ENCODE measurements at regions not wholly inside any gene's neighbourhood (a gene's known extent, or its start where the extent isn't known, plus 50 kb on each side); places are given as distances from the start of the nearest gene placed in this dataset.

- no peak for TF ChIP-seq JUND (IDR thresholded peaks at IDR 0.05)
- no peak for TF ChIP-seq CTCF (IDR thresholded peaks at IDR 0.05)
- no peak for TF ChIP-seq FOSL2 (IDR thresholded peaks at IDR 0.05; ENCODE audit: borderline replicate concordance, low read depth)
- no peak for TF ChIP-seq EP300 (IDR thresholded peaks at IDR 0.05; ENCODE audit: borderline replicate concordance in 1 of 2, low read depth in 1 of 2, low read length in 1 of 2)
- no peak for TF ChIP-seq TAF1 (IDR thresholded peaks at IDR 0.05; ENCODE audit: borderline replicate concordance, low read depth, low read length)
- no peak for TF ChIP-seq RCOR1 (IDR thresholded peaks at IDR 0.05; ENCODE audit: low read length)
- TF ChIP-seq, protein P1, sequence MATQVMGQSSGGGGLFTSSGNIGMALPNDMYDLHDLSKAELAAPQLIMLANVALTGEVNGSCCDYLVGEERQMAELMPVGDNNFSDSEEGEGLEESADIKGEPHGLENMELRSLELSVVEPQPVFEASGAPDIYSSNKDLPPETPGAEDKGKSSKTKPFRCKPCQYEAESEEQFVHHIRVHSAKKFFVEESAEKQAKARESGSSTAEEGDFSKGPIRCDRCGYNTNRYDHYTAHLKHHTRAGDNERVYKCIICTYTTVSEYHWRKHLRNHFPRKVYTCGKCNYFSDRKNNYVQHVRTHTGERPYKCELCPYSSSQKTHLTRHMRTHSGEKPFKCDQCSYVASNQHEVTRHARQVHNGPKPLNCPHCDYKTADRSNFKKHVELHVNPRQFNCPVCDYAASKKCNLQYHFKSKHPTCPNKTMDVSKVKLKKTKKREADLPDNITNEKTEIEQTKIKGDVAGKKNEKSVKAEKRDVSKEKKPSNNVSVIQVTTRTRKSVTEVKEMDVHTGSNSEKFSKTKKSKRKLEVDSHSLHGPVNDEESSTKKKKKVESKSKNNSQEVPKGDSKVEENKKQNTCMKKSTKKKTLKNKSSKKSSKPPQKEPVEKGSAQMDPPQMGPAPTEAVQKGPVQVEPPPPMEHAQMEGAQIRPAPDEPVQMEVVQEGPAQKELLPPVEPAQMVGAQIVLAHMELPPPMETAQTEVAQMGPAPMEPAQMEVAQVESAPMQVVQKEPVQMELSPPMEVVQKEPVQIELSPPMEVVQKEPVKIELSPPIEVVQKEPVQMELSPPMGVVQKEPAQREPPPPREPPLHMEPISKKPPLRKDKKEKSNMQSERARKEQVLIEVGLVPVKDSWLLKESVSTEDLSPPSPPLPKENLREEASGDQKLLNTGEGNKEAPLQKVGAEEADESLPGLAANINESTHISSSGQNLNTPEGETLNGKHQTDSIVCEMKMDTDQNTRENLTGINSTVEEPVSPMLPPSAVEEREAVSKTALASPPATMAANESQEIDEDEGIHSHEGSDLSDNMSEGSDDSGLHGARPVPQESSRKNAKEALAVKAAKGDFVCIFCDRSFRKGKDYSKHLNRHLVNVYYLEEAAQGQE (IDR thresholded peaks at IDR 0.05; ENCODE audit: low read depth, low read length) = no peak
- TF ChIP-seq EZH2phosphoT487 (IDR thresholded peaks at IDR 0.05; ENCODE audit: borderline replicate concordance, low read depth) = no peak
- no peak for TF ChIP-seq FOXJ3 (CRISPR knock-in tag; IDR thresholded peaks at IDR 0.05)
- TF ChIP-seq ZBTB33 (IDR thresholded peaks at IDR 0.05; ENCODE audit: borderline replicate concordance, low read depth) = no peak
- TF ChIP-seq, protein P2, sequence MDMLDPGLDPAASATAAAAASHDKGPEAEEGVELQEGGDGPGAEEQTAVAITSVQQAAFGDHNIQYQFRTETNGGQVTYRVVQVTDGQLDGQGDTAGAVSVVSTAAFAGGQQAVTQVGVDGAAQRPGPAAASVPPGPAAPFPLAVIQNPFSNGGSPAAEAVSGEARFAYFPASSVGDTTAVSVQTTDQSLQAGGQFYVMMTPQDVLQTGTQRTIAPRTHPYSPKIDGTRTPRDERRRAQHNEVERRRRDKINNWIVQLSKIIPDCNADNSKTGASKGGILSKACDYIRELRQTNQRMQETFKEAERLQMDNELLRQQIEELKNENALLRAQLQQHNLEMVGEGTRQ (IDR thresholded peaks at IDR 0.05; ENCODE audit: borderline replicate concordance, low read depth, low read length) = no peak
Measured at GRCh38 chr5:3103262-3103811, 351.9 kb upstream of the IRX2 start.
